Mesothelial cell of epicardium (in vitro differentiated cells): ENCODE measurements at regions not wholly inside any gene's neighbourhood (a gene's known extent, or its start where the extent isn't known, plus 50 kb on each side); places are given as distances from the start of the nearest gene placed in this dataset.

Experiments
- DNase-seq, 2 experiments: peaks; one replicate each; pipeline ENCODE4 v3.0.0; 2021; ENCODE audit warnings: low spot score in 2 of 2; ENCODE audit not compliant: unreplicated experiment in 2 of 2
- H3K27ac Mint-ChIP-seq: 2 replicates; pipeline ENCODE4 v1.8.0; 2021; ENCODE audit warnings: mixed read lengths
- H3K27me3 Mint-ChIP-seq: 2 replicates; pipeline ENCODE4 v1.8.0; 2021; ENCODE audit warnings: low read depth, mixed read lengths
- H3K36me3 Mint-ChIP-seq: 2 replicates; pipeline ENCODE4 v1.8.0; 2021; ENCODE audit warnings: mixed read lengths
- H3K4me1 Mint-ChIP-seq: 2 replicates; pipeline ENCODE4 v1.8.0; 2021; ENCODE audit warnings: mixed read lengths
- H3K4me3 Mint-ChIP-seq: 2 replicates; pipeline ENCODE4 v1.8.0; 2021; ENCODE audit warnings: mild to moderate bottlenecking, moderate library complexity, mixed read lengths
- H3K9me3 Mint-ChIP-seq: 2 replicates; pipeline ENCODE4 v1.8.0; 2021; ENCODE audit warnings: mixed read lengths
- TF ChIP-seq, protein P1 (sequence below): fragments of 200-600 bp; sonication (generic); IDR thresholded peaks from one replicate; pipeline ENCODE4 v1.5.0; 2021; ENCODE audit warnings: antibody characterized with exemption; ENCODE audit not compliant: unreplicated experiment

DNA sequence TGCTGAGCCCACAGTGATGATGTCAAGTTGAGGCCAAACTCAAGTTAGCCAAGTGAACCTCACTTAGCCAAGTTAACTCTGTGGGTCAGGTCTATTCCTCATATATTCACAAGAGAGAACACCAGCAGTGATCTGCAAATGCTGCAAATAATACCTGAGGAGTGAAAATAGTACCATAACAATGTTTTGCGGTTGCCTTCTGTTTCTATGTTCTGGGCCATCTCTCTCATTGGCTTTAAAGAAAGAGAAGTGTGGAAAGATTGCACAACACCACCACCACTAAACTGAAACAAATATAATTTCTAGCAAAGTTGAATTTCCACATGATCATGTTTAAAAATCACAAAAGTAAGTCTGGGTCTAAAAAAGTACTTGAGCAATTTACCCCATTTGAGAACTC, 211.1 kb upstream of the GALNT5 start:
- no peak overlapping the region for H3K27ac Mint-ChIP-seq
- peaks cover 39% of the 10 kb centered on the region for H3K27me3 Mint-ChIP-seq
- no peak overlapping the region for H3K4me3 Mint-ChIP-seq
- no peaks in the 10 kb centered on the region for H3K4me1 Mint-ChIP-seq
- TF ChIP-seq, protein P1, sequence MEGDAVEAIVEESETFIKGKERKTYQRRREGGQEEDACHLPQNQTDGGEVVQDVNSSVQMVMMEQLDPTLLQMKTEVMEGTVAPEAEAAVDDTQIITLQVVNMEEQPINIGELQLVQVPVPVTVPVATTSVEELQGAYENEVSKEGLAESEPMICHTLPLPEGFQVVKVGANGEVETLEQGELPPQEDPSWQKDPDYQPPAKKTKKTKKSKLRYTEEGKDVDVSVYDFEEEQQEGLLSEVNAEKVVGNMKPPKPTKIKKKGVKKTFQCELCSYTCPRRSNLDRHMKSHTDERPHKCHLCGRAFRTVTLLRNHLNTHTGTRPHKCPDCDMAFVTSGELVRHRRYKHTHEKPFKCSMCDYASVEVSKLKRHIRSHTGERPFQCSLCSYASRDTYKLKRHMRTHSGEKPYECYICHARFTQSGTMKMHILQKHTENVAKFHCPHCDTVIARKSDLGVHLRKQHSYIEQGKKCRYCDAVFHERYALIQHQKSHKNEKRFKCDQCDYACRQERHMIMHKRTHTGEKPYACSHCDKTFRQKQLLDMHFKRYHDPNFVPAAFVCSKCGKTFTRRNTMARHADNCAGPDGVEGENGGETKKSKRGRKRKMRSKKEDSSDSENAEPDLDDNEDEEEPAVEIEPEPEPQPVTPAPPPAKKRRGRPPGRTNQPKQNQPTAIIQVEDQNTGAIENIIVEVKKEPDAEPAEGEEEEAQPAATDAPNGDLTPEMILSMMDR: no peak
- no peak for DNase-seq
- no peaks in the 10 kb centered on the region for H3K9me3 Mint-ChIP-seq
- no peaks in the 10 kb centered on the region for H3K36me3 Mint-ChIP-seq

DNA sequence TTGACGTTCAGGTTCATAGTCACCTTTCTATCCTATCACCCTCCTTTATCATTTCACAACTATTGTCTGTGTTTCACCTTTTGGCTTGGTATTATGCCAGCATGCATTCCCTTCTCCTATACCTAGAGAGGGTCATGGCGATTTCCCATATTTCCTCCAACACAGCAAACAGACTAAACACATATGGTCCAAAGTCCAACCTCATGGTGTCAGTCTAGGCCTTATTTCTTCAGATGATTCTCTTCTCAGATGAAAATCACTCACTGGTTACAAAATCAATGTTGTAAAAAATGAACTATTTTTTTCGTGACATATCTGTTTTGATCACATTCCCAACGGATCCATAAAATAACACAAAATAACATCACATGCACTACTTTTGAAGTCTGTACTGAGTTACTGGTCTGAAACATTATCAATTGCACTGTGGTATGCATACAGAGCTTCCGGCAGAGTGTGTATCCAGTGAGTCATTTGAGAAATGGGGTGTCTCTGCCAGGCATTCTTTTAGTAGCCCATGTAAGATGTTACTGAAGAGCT, 204.8 kb upstream of the GALNT5 start:
- H3K4me3 Mint-ChIP-seq: no peak overlapping the region
- no peaks in the 10 kb centered on the region for H3K36me3 Mint-ChIP-seq

DNA sequence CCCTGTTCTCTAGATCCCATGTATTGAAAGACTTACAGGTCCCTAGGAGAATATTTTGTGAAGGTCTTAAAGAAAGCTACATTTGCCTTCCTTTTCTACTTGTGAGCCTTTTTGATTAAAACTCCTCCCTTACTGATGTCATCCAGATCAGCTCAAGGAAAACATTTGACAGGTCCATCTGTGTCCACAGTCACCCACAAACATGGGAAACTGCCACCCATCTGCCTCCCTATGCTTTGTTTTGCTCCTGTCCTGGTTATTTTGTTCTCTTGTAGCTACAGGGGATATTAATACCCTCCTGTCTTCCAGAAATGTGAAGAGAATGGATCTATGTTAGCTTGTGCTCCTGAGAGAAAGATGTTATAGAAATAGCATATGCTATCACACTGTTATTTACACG, 203.6 kb upstream of the GALNT5 start:
- TF ChIP-seq, protein P1: no peak
- no peak for DNase-seq
- Mint-ChIP-seq H3K36me3 (no peaks in the 10 kb centered on the region), H3K27me3 (peaks cover 9% of the 10 kb centered on the region), H3K27ac (no peak overlapping the region), H3K4me3 (no peak overlapping the region), H3K9me3 (no peaks in the 10 kb centered on the region), H3K4me1 (peaks cover 16% of the 10 kb centered on the region)

More for the DNA sequence above, 204.8 kb upstream of the GALNT5 start:
- Mint-ChIP-seq H3K4me1 (peaks cover 16% of the 10 kb centered on the region), H3K27ac (no peak overlapping the region), H3K27me3 (peaks cover 12% of the 10 kb centered on the region), H3K9me3 (no peaks in the 10 kb centered on the region)
- DNase-seq: no peak
- TF ChIP-seq, protein P1: no peak

- Mint-ChIP-seq H3K36me3 (no peaks in the 10 kb centered on the region), H3K27ac (no peak overlapping the region), H3K27me3 (no peaks in the 10 kb centered on the region), H3K9me3 (no peaks in the 10 kb centered on the region), H3K4me3 (no peak overlapping the region), H3K4me1 (peaks cover 16% of the 10 kb centered on the region)
- TF ChIP-seq, protein P1: no peak
- DNase-seq: no peak
Observed at GRCh38 chr2:157055660-157056199, 201.8 kb upstream of the GALNT5 start.

DNA sequence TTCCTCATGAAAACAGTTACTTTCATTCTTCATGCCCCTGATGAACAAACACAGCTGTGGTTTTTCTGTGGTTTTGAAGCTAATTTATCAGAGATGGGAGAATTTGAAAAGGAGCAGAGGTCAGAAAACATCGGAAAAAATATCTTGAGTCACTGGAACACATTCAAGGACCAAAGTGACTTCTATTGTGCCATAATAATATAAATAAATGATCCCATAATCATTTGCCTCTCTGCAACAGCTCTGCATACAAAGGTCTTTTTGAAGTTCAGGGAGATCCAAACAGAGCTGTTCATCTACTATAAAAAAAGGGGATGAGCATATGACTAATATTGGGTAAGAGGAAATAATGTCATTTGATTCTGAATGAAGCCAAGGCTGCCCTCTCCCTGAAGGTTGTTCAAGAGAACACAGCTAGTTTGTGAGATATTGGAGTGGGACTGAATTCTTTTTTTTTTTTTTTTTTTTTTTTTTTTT, 201.3 kb upstream of the GALNT5 start:
- H3K36me3 Mint-ChIP-seq: no peaks in the 10 kb centered on the region
- no peaks in the 10 kb centered on the region for H3K9me3 Mint-ChIP-seq
- TF ChIP-seq, protein P1: no peak
- DNase-seq: no peak
- H3K4me3 Mint-ChIP-seq: no peak overlapping the region
- peaks cover 16% of the 10 kb centered on the region for H3K4me1 Mint-ChIP-seq
- no peak overlapping the region for H3K27ac Mint-ChIP-seq
- H3K27me3 Mint-ChIP-seq: no peaks in the 10 kb centered on the region
